Mesenteric fat pad (tissue), 1 donor: ENCODE measurements at regions not wholly inside any gene's neighbourhood (a gene's known extent, or its start where the extent isn't known, plus 50 kb on each side); places are given as distances from the start of the nearest gene placed in this dataset.

Experiments
- DNase-seq: peaks from one replicate; pipeline ENCODE4 v3.0.0-alpha.2; 2020; ENCODE audit warnings: low spot score
- donor health status: DM: yes; HTN: yes; CAD: no.

GRCh38 chr9:25613709-25614108 is 64.5 kb downstream of the TUSC1 start:
- DNase-seq, result no peak

GRCh38 chr9:25603106-25603505 is 75.1 kb downstream of the TUSC1 start:
- no peak for DNase-seq

- DNase-seq, result no peak
These were observed 75.7 kb downstream of the TUSC1 start for GRCh38 chr9:25602400-25603044.

GRCh38 chr9:25600501-25600900 is 77.7 kb downstream of the TUSC1 start:
- DNase-seq, result no peak

- no peak for DNase-seq
These were observed 93.6 kb downstream of the TUSC1 start for GRCh38 chr9:25584611-25585010.

- DNase-seq, result no peak
These were observed 105.0 kb downstream of the TUSC1 start for GRCh38 chr9:25573281-25573680.

- DNase-seq, result no peak
These were observed 106.8 kb downstream of the TUSC1 start for GRCh38 chr9:25571491-25571890.

GRCh38 chr9:25570802-25571201 is 107.4 kb downstream of the TUSC1 start:
- no peak for DNase-seq

- no peak for DNase-seq
These were observed 116.1 kb downstream of the TUSC1 start for GRCh38 chr9:25562101-25562500.

- no peak for DNase-seq
These were observed 120.5 kb downstream of the TUSC1 start for GRCh38 chr9:25557645-25558300.

GRCh38 chr9:25556540-25556939 is 121.7 kb downstream of the TUSC1 start:
- no peak for DNase-seq

GRCh38 chr9:25548847-25549246 is 129.4 kb downstream of the TUSC1 start:
- no peak for DNase-seq

GRCh38 chr9:25543806-25544205 is 134.4 kb downstream of the TUSC1 start:
- no peak for DNase-seq

- no peak for DNase-seq
These were observed 135.9 kb downstream of the TUSC1 start for GRCh38 chr9:25542319-25542718.

- DNase-seq, result no peak
These were observed 140.4 kb downstream of the TUSC1 start for GRCh38 chr9:25537808-25538207.

GRCh38 chr9:25519286-25519685 is 159.0 kb downstream of the TUSC1 start:
- no peak for DNase-seq

- no peak for DNase-seq
These were observed 160.5 kb downstream of the TUSC1 start for GRCh38 chr9:25517701-25518100.

- no peak for DNase-seq
These were observed 164.7 kb downstream of the TUSC1 start for GRCh38 chr9:25513509-25514033.

GRCh38 chr9:25505644-25506043 is 172.6 kb downstream of the TUSC1 start:
- no peak for DNase-seq

GRCh38 chr9:25481372-25481771 is 196.9 kb downstream of the TUSC1 start:
- no peak for DNase-seq

- no peak for DNase-seq
These were observed 197.5 kb downstream of the TUSC1 start for GRCh38 chr9:25480696-25481095.

- no peak for DNase-seq
These were observed 205.6 kb downstream of the TUSC1 start for GRCh38 chr9:25472681-25473080.

- DNase-seq, result no peak
These were observed 206.1 kb downstream of the TUSC1 start for GRCh38 chr9:25472085-25472607.
